ENCODE measurements at regions not wholly inside any gene's neighbourhood (a gene's known extent, or its start where the extent isn't known, plus 50 kb on each side); places are given as distances from the start of the nearest gene placed in this dataset.

DNA sequence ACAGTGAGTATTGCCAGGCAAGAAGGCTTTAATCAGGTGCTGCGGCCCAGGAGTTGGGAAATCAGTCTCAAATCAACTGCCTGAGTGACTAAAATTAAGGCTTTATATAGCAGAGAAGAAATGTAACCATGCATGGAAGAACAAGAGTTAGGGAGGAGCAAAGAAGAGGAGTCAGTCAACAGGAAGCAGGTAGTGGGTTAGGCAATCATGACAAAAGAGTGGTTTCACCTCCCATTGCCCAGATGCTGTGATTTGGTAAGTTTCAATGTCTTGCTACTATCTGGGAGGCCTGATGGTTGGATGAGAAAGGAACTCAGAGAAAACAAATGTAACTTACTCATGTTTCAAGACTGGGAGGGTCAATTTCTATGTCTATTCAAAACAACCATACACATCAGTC is 998.3 kb downstream of the GATA3 start:
- TF ChIP-seq, protein P1, sequence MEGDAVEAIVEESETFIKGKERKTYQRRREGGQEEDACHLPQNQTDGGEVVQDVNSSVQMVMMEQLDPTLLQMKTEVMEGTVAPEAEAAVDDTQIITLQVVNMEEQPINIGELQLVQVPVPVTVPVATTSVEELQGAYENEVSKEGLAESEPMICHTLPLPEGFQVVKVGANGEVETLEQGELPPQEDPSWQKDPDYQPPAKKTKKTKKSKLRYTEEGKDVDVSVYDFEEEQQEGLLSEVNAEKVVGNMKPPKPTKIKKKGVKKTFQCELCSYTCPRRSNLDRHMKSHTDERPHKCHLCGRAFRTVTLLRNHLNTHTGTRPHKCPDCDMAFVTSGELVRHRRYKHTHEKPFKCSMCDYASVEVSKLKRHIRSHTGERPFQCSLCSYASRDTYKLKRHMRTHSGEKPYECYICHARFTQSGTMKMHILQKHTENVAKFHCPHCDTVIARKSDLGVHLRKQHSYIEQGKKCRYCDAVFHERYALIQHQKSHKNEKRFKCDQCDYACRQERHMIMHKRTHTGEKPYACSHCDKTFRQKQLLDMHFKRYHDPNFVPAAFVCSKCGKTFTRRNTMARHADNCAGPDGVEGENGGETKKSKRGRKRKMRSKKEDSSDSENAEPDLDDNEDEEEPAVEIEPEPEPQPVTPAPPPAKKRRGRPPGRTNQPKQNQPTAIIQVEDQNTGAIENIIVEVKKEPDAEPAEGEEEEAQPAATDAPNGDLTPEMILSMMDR (IDR thresholded peaks at IDR 0.05) = no peak
- TF ChIP-seq POLR2A (IDR thresholded peaks at IDR 0.05) = no peak

Measured in esophagus squamous epithelium (tissue), 4 donors.